ENCODE measurements at regions not wholly inside any gene's neighbourhood (a gene's known extent, or its start where the extent isn't known, plus 50 kb on each side); places are given as distances from the start of the nearest gene placed in this dataset.
"Not testable (repeated sequence)": the region's sequence is repeated elsewhere in the genome, so short reads cannot be mapped to it uniquely, and the experiment has no call there.

GRCh38 chr12:91502208-91502607 is 319.6 kb upstream of the DCN start:
- CTCF ChIA-PET: no interaction called here
- Mint-ChIP-seq H3K4me3 (no peak overlapping the region), H3K36me3 (ENCODE audit: low read depth) (no peaks in the 10 kb centered on the region), H3K9me3 (no peaks in the 10 kb centered on the region), H3K4me1 (no peaks in the 10 kb centered on the region), H3K27ac (no peak overlapping the region), H3K27me3 (no peaks in the 10 kb centered on the region)
- POLR2A ChIA-PET: no interaction called here
- no peak for DNase-seq

GRCh38 chr12:91496337-91496736 is 313.7 kb upstream of the DCN start:
- ChIA-PET POLR2A (no interaction called here), CTCF (interaction anchor here (1.3 kb wide), 1 partner anchor 10 kb away, joined by 3 read pairs; no protein-coding TSS in a partner anchor)
- Mint-ChIP-seq H3K27ac (no peak overlapping the region), H3K4me3 (no peak overlapping the region), H3K27me3 (no peaks in the 10 kb centered on the region), H3K9me3 (no peaks in the 10 kb centered on the region), H3K4me1 (no peaks in the 10 kb centered on the region), H3K36me3 (ENCODE audit: low read depth) (no peaks in the 10 kb centered on the region)
- no peak for DNase-seq

- Mint-ChIP-seq H3K9me3 (no peaks in the 10 kb centered on the region), H3K4me3 (no peak overlapping the region), H3K27me3 (no peaks in the 10 kb centered on the region), H3K4me1 (no peaks in the 10 kb centered on the region), H3K27ac (no peak overlapping the region), H3K36me3 (ENCODE audit: low read depth) (no peaks in the 10 kb centered on the region)
- ChIA-PET POLR2A (no interaction called here), CTCF (no interaction called here)
- no peak for DNase-seq
These were observed 310.7 kb upstream of the DCN start for GRCh38 chr12:91493308-91493707.

GRCh38 chr12:91492648-91493047 is 310.0 kb upstream of the DCN start:
- Mint-ChIP-seq H3K27ac (no peak overlapping the region), H3K4me1 (no peaks in the 10 kb centered on the region), H3K4me3 (no peak overlapping the region), H3K27me3 (no peaks in the 10 kb centered on the region), H3K36me3 (ENCODE audit: low read depth) (no peaks in the 10 kb centered on the region), H3K9me3 (no peaks in the 10 kb centered on the region)
- no peak for DNase-seq
- ChIA-PET CTCF (no interaction called here), POLR2A (no interaction called here)

GRCh38 chr12:91490667-91491311 is 308.2 kb upstream of the DCN start:
- no peaks in the 10 kb centered on the region for H3K9me3 Mint-ChIP-seq
- no peak for DNase-seq
- no peak overlapping the region for H3K27ac Mint-ChIP-seq
- ChIA-PET CTCF (no interaction called here), POLR2A (no interaction called here)
- H3K36me3 Mint-ChIP-seq (ENCODE audit: low read depth): no peaks in the 10 kb centered on the region
- H3K4me3 Mint-ChIP-seq: no peak overlapping the region
- H3K4me1 Mint-ChIP-seq: no peaks in the 10 kb centered on the region
- no peaks in the 10 kb centered on the region for H3K27me3 Mint-ChIP-seq

- ChIA-PET POLR2A (no interaction called here), CTCF (no interaction called here)
- Mint-ChIP-seq H3K27me3 (no peaks in the 10 kb centered on the region), H3K36me3 (ENCODE audit: low read depth) (no peaks in the 10 kb centered on the region), H3K9me3 (peaks cover 3% of the 10 kb centered on the region), H3K4me1 (no peaks in the 10 kb centered on the region), H3K4me3 (no peak overlapping the region), H3K27ac (no peak overlapping the region)
- no peak for DNase-seq
These were observed 300.9 kb upstream of the DCN start for GRCh38 chr12:91483471-91483985.

- ChIA-PET CTCF (no interaction called here), POLR2A (no interaction called here)
- Mint-ChIP-seq H3K4me3 (no peak overlapping the region), H3K4me1 (no peaks in the 10 kb centered on the region), H3K27me3 (no peaks in the 10 kb centered on the region), H3K9me3 (peaks cover 3% of the 10 kb centered on the region), H3K27ac (no peak overlapping the region), H3K36me3 (ENCODE audit: low read depth) (no peaks in the 10 kb centered on the region)
- no peak for DNase-seq
These were observed 299.6 kb upstream of the DCN start for GRCh38 chr12:91482231-91482630.

- no peak overlapping the region for H3K4me3 Mint-ChIP-seq
- H3K36me3 Mint-ChIP-seq (ENCODE audit: low read depth): no peaks in the 10 kb centered on the region
- H3K9me3 Mint-ChIP-seq: no peaks in the 10 kb centered on the region
- DNase-seq: no peak
- H3K27me3 Mint-ChIP-seq: no peaks in the 10 kb centered on the region
- no peak overlapping the region for H3K27ac Mint-ChIP-seq
- ChIA-PET POLR2A (no interaction called here), CTCF (no interaction called here)
- no peaks in the 10 kb centered on the region for H3K4me1 Mint-ChIP-seq
These were observed 295.9 kb upstream of the DCN start for GRCh38 chr12:91478500-91478899.

GRCh38 chr12:91467686-91468085 is 285.1 kb upstream of the DCN start:
- Mint-ChIP-seq H3K27ac (no peak overlapping the region), H3K27me3 (no peaks in the 10 kb centered on the region), H3K4me1 (no peaks in the 10 kb centered on the region), H3K9me3 (no peaks in the 10 kb centered on the region), H3K4me3 (no peak overlapping the region), H3K36me3 (ENCODE audit: low read depth) (no peaks in the 10 kb centered on the region)
- CTCF ChIA-PET: no interaction called here
- no peak for DNase-seq
- POLR2A ChIA-PET: no interaction called here

- POLR2A ChIA-PET: no interaction called here
- no peaks in the 10 kb centered on the region for H3K36me3 Mint-ChIP-seq (ENCODE audit: low read depth)
- CTCF ChIA-PET: no interaction called here
- no peaks in the 10 kb centered on the region for H3K27me3 Mint-ChIP-seq
- no peak overlapping the region for H3K27ac Mint-ChIP-seq
- no peak for DNase-seq
- no peak overlapping the region for H3K4me3 Mint-ChIP-seq
- no peaks in the 10 kb centered on the region for H3K4me1 Mint-ChIP-seq
- no peaks in the 10 kb centered on the region for H3K9me3 Mint-ChIP-seq
These were observed 278.4 kb upstream of the DCN start for GRCh38 chr12:91461061-91461460.

GRCh38 chr12:91460469-91460868 is 277.9 kb upstream of the DCN start:
- DNase-seq: no peak
- H3K27me3 Mint-ChIP-seq: no peaks in the 10 kb centered on the region
- POLR2A ChIA-PET: no interaction called here
- no peak overlapping the region for H3K4me3 Mint-ChIP-seq
- no peaks in the 10 kb centered on the region for H3K4me1 Mint-ChIP-seq
- CTCF ChIA-PET: no interaction called here
- no peak overlapping the region for H3K27ac Mint-ChIP-seq
- H3K36me3 Mint-ChIP-seq (ENCODE audit: low read depth): no peaks in the 10 kb centered on the region
- H3K9me3 Mint-ChIP-seq: peaks cover 2% of the 10 kb centered on the region

GRCh38 chr12:91455321-91455720 is 272.7 kb upstream of the DCN start:
- ChIA-PET POLR2A (no interaction called here), CTCF (no interaction called here)
- Mint-ChIP-seq H3K27ac (no peak overlapping the region), H3K4me1 (no peaks in the 10 kb centered on the region), H3K27me3 (no peaks in the 10 kb centered on the region), H3K4me3 (no peak overlapping the region), H3K9me3 (peaks cover 4% of the 10 kb centered on the region), H3K36me3 (ENCODE audit: low read depth) (no peaks in the 10 kb centered on the region)
- no peak for DNase-seq

GRCh38 chr12:91454179-91454578 is 271.6 kb upstream of the DCN start:
- ChIA-PET CTCF (no interaction called here), POLR2A (no interaction called here)
- peaks cover 4% of the 10 kb centered on the region for H3K9me3 Mint-ChIP-seq
- H3K36me3 Mint-ChIP-seq (ENCODE audit: low read depth): no peaks in the 10 kb centered on the region
- no peak overlapping the region for H3K27ac Mint-ChIP-seq
- DNase-seq: no peak
- no peaks in the 10 kb centered on the region for H3K4me1 Mint-ChIP-seq
- H3K4me3 Mint-ChIP-seq: no peak overlapping the region
- no peaks in the 10 kb centered on the region for H3K27me3 Mint-ChIP-seq

- H3K9me3 Mint-ChIP-seq; H3K36me3 Mint-ChIP-seq (ENCODE audit: low read depth); H3K4me1 Mint-ChIP-seq; H3K27ac Mint-ChIP-seq; POLR2A ChIA-PET; H3K27me3 Mint-ChIP-seq; H3K4me3 Mint-ChIP-seq; DNase-seq; CTCF ChIA-PET: not testable (repeated sequence)
These were observed 269.8 kb upstream of the DCN start for GRCh38 chr12:91452464-91452863.

All from activated CD4-positive, alpha-beta T cell treated with anti-CD3 and anti-CD28 coated beads, Interleukin-2, amount 10 ng/mL, durations not matched to agents 7 days and 5 days (primary cell).